GM19395 (cell line): ENCODE measurements at regions not wholly inside any gene's neighbourhood (a gene's known extent, or its start where the extent isn't known, plus 50 kb on each side); places are given as distances from the start of the nearest gene placed in this dataset.
"Not testable (repeated sequence)": the region's sequence is repeated elsewhere in the genome, so short reads cannot be mapped to it uniquely, and the experiment has no call there.

Experiments used
- ATAC-seq: cut with Tn5 transposase; IDR thresholded peaks from one replicate; pipeline ENCODE4 v1.9.1; 2021; ENCODE audit warnings: mild to moderate bottlenecking, moderate library complexity; ENCODE audit not compliant: unreplicated experiment

GRCh38 chr13:111491659-111492058 is 171.2 kb downstream of the TEX29 start:
- ATAC-seq: no peak

- ATAC-seq: no peak
Observed at GRCh38 chr13:111492341-111492950, 172.0 kb downstream of the TEX29 start.

- ATAC-seq: no peak
Observed at GRCh38 chr13:111492958-111493357, 172.5 kb downstream of the TEX29 start.

GRCh38 chr13:111493468-111493867 is 173.0 kb downstream of the TEX29 start:
- no peak for ATAC-seq

- ATAC-seq: no peak
Observed at GRCh38 chr13:111494641-111495040, 174.2 kb downstream of the TEX29 start.

- not testable (repeated sequence) for ATAC-seq
Observed at GRCh38 chr13:111501596-111502535, 181.4 kb downstream of the TEX29 start.

GRCh38 chr13:111502957-111503356 is 182.5 kb downstream of the TEX29 start:
- no peak for ATAC-seq

GRCh38 chr13:111503376-111503775 is 182.9 kb downstream of the TEX29 start:
- ATAC-seq: no peak

GRCh38 chr13:111503905-111504695 is 183.7 kb downstream of the TEX29 start:
- no peak for ATAC-seq

- ATAC-seq: no peak
Observed at GRCh38 chr13:111505175-111505777, 184.8 kb downstream of the TEX29 start.

GRCh38 chr13:111506125-111506524 is 185.7 kb downstream of the TEX29 start:
- ATAC-seq: no peak

- no peak for ATAC-seq
Observed at GRCh38 chr13:111506621-111507020, 186.2 kb downstream of the TEX29 start.

- no peak for ATAC-seq
Observed at GRCh38 chr13:111508164-111508870, 187.9 kb downstream of the TEX29 start.

- no peak for ATAC-seq
Observed at GRCh38 chr13:111508902-111509509, 188.6 kb downstream of the TEX29 start.

GRCh38 chr13:111510502-111511218 is 190.2 kb downstream of the TEX29 start:
- no peak for ATAC-seq

- ATAC-seq: no peak
Observed at GRCh38 chr13:111511219-111511732, 190.8 kb downstream of the TEX29 start.

- no peak for ATAC-seq
Observed at GRCh38 chr13:111511805-111512504, 191.5 kb downstream of the TEX29 start.

- no peak for ATAC-seq
Observed at GRCh38 chr13:111512707-111513106, 192.3 kb downstream of the TEX29 start.
